ENCODE measurements at regions not wholly inside any gene's neighbourhood (a gene's known extent, or its start where the extent isn't known, plus 50 kb on each side); places are given as distances from the start of the nearest gene placed in this dataset.

GRCh38 chr9:18036422-18037187 is 437.3 kb upstream of the ADAMTSL1 start:
- intact Hi-C loops (cut with DNase I): no loop called here
- Histone ChIP-seq H3K4me3 (no peak overlapping the region), H3K36me3 (no peaks in the 10 kb centered on the region), H3K27ac (no peak overlapping the region), H3K27me3 (no peaks in the 10 kb centered on the region), H3K4me1 (no peaks in the 10 kb centered on the region), H3K9me3 (no peaks in the 10 kb centered on the region)
- WGBS, 2 donors: 72 to 79% methylated on average over 3 of the region's 3 CpGs
- no peak for DNase-seq
- TF ChIP-seq POLR2A (IDR thresholded peaks at IDR 0.05) (no peak), CTCF (IDR thresholded peaks at IDR 0.05) (no peak)

GRCh38 chr9:18037981-18038380 is 436.0 kb upstream of the ADAMTSL1 start:
- TF ChIP-seq CTCF (IDR thresholded peaks at IDR 0.05) (no peak), POLR2A (IDR thresholded peaks at IDR 0.05) (no peak)
- Histone ChIP-seq H3K27me3 (no peaks in the 10 kb centered on the region), H3K4me1 (no peaks in the 10 kb centered on the region), H3K36me3 (no peaks in the 10 kb centered on the region), H3K4me3 (no peak overlapping the region), H3K9me3 (no peaks in the 10 kb centered on the region), H3K27ac (no peak overlapping the region)
- WGBS, 2 donors: 51 to 67% methylated on average over 6 of the region's 6 CpGs
- intact Hi-C loops (cut with DNase I): no loop called here
- DNase-seq: no peak

GRCh38 chr9:18040327-18040726 is 433.6 kb upstream of the ADAMTSL1 start:
- no peaks in the 10 kb centered on the region for H3K9me3 ChIP-seq
- H3K4me3 ChIP-seq: no peak overlapping the region
- no peak overlapping the region for H3K27ac ChIP-seq
- no peaks in the 10 kb centered on the region for H3K4me1 ChIP-seq
- no peaks in the 10 kb centered on the region for H3K27me3 ChIP-seq
- WGBS, 2 donors: 84 to 97% methylated on average over 2 of the region's 2 CpGs
- no peaks in the 10 kb centered on the region for H3K36me3 ChIP-seq
- no peak for TF ChIP-seq CTCF (IDR thresholded peaks at IDR 0.05)
- TF ChIP-seq POLR2A (IDR thresholded peaks at IDR 0.05): no peak
- intact Hi-C loops (cut with DNase I): no loop called here
- no peak for DNase-seq

- H3K4me1 ChIP-seq: no peaks in the 10 kb centered on the region
- intact Hi-C loops (cut with DNase I): no loop called here
- no peak for TF ChIP-seq POLR2A (IDR thresholded peaks at IDR 0.05)
- no peak for TF ChIP-seq CTCF (IDR thresholded peaks at IDR 0.05)
- no peak overlapping the region for H3K27ac ChIP-seq
- H3K36me3 ChIP-seq: no peaks in the 10 kb centered on the region
- no peaks in the 10 kb centered on the region for H3K27me3 ChIP-seq
- no peak for DNase-seq
- H3K4me3 ChIP-seq: no peak overlapping the region
- H3K9me3 ChIP-seq: no peaks in the 10 kb centered on the region
- 90 to 92% methylated on average over 1 of the region's 1 CpG for WGBS, 2 donors
These were observed 430.0 kb upstream of the ADAMTSL1 start for GRCh38 chr9:18043978-18044377.

- Histone ChIP-seq H3K4me1 (no peaks in the 10 kb centered on the region), H3K27me3 (no peaks in the 10 kb centered on the region), H3K27ac (no peak overlapping the region), H3K36me3 (no peaks in the 10 kb centered on the region), H3K9me3 (no peaks in the 10 kb centered on the region), H3K4me3 (no peak overlapping the region)
- TF ChIP-seq CTCF (IDR thresholded peaks at IDR 0.05) (no peak), POLR2A (IDR thresholded peaks at IDR 0.05) (no peak)
- 82 to 89% methylated on average over 1 of the region's 1 CpG for WGBS, 2 donors
- DNase-seq: no peak
- intact Hi-C loops (cut with DNase I): no loop called here
These were observed 428.6 kb upstream of the ADAMTSL1 start for GRCh38 chr9:18045326-18045725.

Data from esophagus squamous epithelium (tissue), 5 donors.